Progenitor cell of endocrine pancreas (in vitro differentiated cells): ENCODE measurements at regions not wholly inside any gene's neighbourhood (a gene's known extent, or its start where the extent isn't known, plus 50 kb on each side); places are given as distances from the start of the nearest gene placed in this dataset.

Source experiments
- DNase-seq: peaks from one replicate; pipeline ENCODE4 v3.0.0; 2021; ENCODE audit warnings: low spot score; ENCODE audit not compliant: unreplicated experiment
- H3K27ac Mint-ChIP-seq: 2 replicates; pipeline ENCODE4 v1.8.0; 2021; ENCODE audit warnings: mild to moderate bottlenecking, moderate library complexity, mixed read lengths
- H3K27me3 Mint-ChIP-seq: 2 replicates; pipeline ENCODE4 v1.8.0; 2021; ENCODE audit warnings: mixed read lengths
- H3K36me3 Mint-ChIP-seq: 2 replicates; pipeline ENCODE4 v1.8.0; 2022; ENCODE audit warnings: mixed read lengths; ENCODE audit not compliant: insufficient read depth
- H3K4me1 Mint-ChIP-seq: 2 replicates; pipeline ENCODE4 v1.8.0; 2021; ENCODE audit warnings: low read depth, mixed read lengths
- H3K4me3 Mint-ChIP-seq: 2 replicates; pipeline ENCODE4 v1.8.0; 2021; ENCODE audit warnings: low read depth, mild to moderate bottlenecking, moderate library complexity, mixed read lengths
- H3K9me3 Mint-ChIP-seq: 2 replicates; pipeline ENCODE4 v1.8.0; 2021; ENCODE audit warnings: low read depth, mixed read lengths
- CTCF ChIP-seq: fragments of 200-600 bp; sonication (generic); IDR thresholded peaks from one replicate; pipeline ENCODE4 v1.5.0; 2021; ENCODE audit warnings: antibody characterized with exemption, mild to moderate bottlenecking; ENCODE audit not compliant: unreplicated experiment

DNA sequence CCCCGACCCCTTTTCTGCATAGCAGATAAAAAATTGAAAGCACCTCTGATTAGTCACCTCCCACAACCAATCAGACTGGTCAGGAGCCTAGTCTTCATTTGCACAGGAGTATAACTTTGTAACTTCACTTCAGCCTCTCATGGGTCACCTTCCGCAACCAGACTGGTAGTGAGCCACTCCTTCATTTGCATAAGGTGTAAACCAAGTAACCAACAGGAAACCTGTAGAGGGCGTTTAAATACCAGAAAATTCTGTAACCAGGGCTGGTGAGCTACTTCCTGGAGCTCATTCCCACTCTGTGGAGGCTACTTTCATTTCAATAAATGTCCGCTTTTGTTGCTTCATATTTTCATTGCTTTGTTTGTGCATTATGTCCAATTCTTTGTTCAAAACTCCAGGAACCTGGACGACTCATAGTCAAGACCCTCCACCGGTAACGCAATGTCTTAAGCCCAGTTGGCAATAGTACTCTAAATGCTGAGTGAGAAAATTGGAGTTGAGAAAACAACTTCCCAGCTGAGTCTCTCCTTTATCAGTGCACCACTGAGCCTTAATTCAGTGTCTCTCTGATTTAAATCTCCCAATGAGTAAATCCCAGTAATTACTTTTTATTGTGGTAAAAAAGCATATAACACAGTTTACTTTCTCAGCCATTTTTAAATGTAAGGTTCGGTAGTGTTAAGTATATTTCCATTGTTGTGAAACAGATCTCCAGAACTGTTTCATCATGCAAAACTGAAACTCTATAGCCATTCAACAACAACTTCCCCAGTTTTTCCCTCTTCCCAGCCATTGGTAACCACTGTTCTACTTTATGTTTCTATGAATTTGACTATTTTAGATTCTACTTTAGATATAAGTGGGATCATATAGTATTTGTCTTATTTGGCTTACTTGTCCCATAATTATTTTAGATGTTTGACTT, 392.7 kb upstream of the SLC8A1 start:
- no peak for DNase-seq
- H3K9me3 Mint-ChIP-seq: no peaks in the 10 kb centered on the region
- H3K36me3 Mint-ChIP-seq: no peaks in the 10 kb centered on the region
- H3K4me3 Mint-ChIP-seq: no peak overlapping the region
- peak; percentile 8 for TF ChIP-seq CTCF
- no peak overlapping the region for H3K27ac Mint-ChIP-seq
- H3K27me3 Mint-ChIP-seq: no peaks in the 10 kb centered on the region
- no peaks in the 10 kb centered on the region for H3K4me1 Mint-ChIP-seq

DNA sequence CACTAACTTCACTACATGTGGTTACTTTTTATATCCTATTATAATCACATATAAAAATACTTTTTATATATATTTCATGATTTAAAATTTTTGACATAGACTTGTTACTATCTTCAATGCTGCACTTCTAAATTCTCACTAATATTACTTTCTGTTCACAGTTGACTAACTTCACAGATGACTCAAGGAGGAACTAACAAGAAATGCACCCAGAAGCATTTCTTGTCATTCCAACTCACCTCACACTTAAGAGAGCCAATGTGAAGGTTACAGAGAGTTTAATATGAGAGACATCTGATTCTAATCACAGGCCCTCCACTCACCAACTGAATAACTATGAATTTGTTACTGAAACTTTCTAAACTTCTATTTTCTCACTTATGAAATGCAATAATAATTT, 399.8 kb upstream of the SLC8A1 start:
- no peaks in the 10 kb centered on the region for H3K27me3 Mint-ChIP-seq
- no peaks in the 10 kb centered on the region for H3K36me3 Mint-ChIP-seq
- TF ChIP-seq CTCF: no peak
- no peak for DNase-seq
- peaks cover 5% of the 10 kb centered on the region for H3K9me3 Mint-ChIP-seq
- H3K27ac Mint-ChIP-seq: no peak overlapping the region
- H3K4me1 Mint-ChIP-seq: peaks cover 7% of the 10 kb centered on the region
- no peak overlapping the region for H3K4me3 Mint-ChIP-seq

GRCh38 chr2:40859617-40860016, 407.7 kb upstream of the SLC8A1 start:
- no peak for DNase-seq
- H3K36me3 Mint-ChIP-seq: no peaks in the 10 kb centered on the region
- H3K4me3 Mint-ChIP-seq: no peak overlapping the region
- H3K27me3 Mint-ChIP-seq: no peaks in the 10 kb centered on the region
- peaks cover 5% of the 10 kb centered on the region for H3K9me3 Mint-ChIP-seq
- no peak overlapping the region for H3K27ac Mint-ChIP-seq
- no peaks in the 10 kb centered on the region for H3K4me1 Mint-ChIP-seq
- TF ChIP-seq CTCF: no peak

- Mint-ChIP-seq H3K4me3 (no peak overlapping the region), H3K27me3 (no peaks in the 10 kb centered on the region), H3K27ac (no peak overlapping the region), H3K4me1 (no peaks in the 10 kb centered on the region), H3K36me3 (no peaks in the 10 kb centered on the region), H3K9me3 (no peaks in the 10 kb centered on the region)
- no peak for TF ChIP-seq CTCF
- DNase-seq: no peak
These were observed 415.9 kb upstream of the SLC8A1 start for GRCh38 chr2:40867829-40868228.

DNA sequence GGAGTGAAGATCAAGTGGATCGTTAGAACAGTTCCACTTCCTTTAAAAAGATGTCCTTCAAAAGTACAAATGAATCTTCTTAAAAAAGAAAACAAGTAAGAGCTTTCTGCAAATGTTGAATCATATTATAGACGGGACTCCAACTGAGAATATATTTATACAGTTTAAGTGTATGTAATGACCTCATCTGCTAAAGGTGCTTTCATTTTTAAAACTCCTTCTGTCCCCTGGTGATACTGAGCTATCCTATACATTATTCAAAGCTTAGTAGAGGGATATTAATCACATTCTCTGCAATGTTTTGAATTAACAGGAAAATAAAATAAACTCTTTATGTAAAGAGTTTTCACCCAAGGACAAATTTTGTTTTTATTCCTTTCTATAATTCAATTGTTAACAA, 420.7 kb upstream of the SLC8A1 start:
- Mint-ChIP-seq H3K9me3 (no peaks in the 10 kb centered on the region), H3K27ac (no peak overlapping the region), H3K4me1 (no peaks in the 10 kb centered on the region), H3K4me3 (no peak overlapping the region), H3K27me3 (no peaks in the 10 kb centered on the region), H3K36me3 (no peaks in the 10 kb centered on the region)
- DNase-seq: no peak
- TF ChIP-seq CTCF: no peak
